ENCODE measurements at regions not wholly inside any gene's neighbourhood (a gene's known extent, or its start where the extent isn't known, plus 50 kb on each side); places are given as distances from the start of the nearest gene placed in this dataset.

DNA sequence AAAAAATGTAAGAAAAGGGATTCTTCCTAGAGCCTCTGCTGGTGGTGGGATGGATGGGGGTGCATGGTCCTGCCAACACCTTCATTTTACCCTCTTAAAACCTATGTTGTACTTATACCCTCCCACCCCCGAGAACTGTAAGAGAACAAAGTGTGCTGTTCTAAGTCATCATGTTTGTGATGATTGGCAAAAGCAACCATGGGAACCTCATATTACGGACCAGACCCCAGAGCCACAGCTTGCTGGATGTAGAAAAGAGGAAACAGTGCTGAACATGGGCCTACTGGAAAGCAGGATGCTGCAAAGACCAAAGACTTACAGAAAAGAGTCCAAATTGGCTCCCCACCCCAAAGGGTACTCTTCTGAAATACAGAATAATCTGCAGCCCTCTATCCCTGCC lies 311.2 kb downstream of the DUSP6 start:
- Histone ChIP-seq H3K36me3 (ENCODE audit: control insufficient read depth, insufficient read depth, low read length) (no peaks in the 10 kb centered on the region), H3K27me3 (replicated peaks; ENCODE audit: control insufficient read depth, insufficient read depth, low read length) (no peaks in the 10 kb centered on the region), H3K4me3 (replicated peaks; ENCODE audit: low read depth, low read length) (no peak overlapping the region)
- TF ChIP-seq, protein P1, sequence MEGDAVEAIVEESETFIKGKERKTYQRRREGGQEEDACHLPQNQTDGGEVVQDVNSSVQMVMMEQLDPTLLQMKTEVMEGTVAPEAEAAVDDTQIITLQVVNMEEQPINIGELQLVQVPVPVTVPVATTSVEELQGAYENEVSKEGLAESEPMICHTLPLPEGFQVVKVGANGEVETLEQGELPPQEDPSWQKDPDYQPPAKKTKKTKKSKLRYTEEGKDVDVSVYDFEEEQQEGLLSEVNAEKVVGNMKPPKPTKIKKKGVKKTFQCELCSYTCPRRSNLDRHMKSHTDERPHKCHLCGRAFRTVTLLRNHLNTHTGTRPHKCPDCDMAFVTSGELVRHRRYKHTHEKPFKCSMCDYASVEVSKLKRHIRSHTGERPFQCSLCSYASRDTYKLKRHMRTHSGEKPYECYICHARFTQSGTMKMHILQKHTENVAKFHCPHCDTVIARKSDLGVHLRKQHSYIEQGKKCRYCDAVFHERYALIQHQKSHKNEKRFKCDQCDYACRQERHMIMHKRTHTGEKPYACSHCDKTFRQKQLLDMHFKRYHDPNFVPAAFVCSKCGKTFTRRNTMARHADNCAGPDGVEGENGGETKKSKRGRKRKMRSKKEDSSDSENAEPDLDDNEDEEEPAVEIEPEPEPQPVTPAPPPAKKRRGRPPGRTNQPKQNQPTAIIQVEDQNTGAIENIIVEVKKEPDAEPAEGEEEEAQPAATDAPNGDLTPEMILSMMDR (IDR thresholded peaks at IDR 0.05; ENCODE audit: insufficient read depth, low read length, poor library complexity, severe bottlenecking): no peak
- DNase-seq (ENCODE audit: extremely low read depth, insufficient read length): no peak

DNA sequence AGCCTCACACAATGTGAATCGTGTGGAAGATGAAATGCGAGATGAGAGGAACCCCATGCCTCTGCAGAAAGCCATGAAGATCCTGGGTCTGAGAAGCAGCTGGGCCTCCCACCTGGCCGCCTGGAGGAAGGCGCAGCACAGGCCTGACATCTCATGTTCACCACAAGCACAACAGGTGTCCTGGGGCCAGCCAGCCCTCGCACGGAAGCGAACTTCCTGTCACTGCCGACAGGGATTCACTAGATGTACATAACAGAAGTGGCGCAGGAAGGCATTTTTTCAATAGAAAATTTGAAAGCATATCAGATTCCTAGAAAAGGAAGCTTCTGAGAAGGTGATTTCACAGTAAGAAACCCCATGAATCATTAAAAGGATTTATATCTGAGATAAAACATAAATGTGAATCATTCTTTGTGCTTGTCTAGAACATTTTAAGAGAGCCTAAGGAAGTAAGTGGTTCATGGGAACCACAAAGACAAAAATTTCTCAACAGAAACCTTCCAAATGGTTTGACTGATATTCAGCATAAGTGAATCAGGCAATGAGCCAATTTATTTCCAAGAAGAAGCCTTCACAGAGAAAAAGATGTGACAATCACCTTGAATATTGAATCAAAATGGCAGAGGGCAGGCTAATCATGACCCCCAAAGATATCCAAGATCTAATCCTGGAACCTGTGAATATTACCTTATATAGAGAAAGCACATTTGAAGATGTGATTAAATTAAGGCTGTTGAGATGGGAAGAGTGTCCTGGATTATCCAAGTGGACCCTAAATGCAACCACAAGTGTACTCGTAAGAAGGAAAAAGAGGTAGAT lies 311.9 kb downstream of the DUSP6 start:
- peak; percentile 70 for DNase-seq (ENCODE audit: extremely low read depth, insufficient read length)
- Histone ChIP-seq H3K4me3 (replicated peaks; ENCODE audit: low read depth, low read length) (no peak overlapping the region), H3K36me3 (ENCODE audit: control insufficient read depth, insufficient read depth, low read length) (no peaks in the 10 kb centered on the region), H3K27me3 (replicated peaks; ENCODE audit: control insufficient read depth, insufficient read depth, low read length) (no peaks in the 10 kb centered on the region)
- TF ChIP-seq, protein P1 (IDR thresholded peaks at IDR 0.05; ENCODE audit: insufficient read depth, low read length, poor library complexity, severe bottlenecking): no peak

DNA sequence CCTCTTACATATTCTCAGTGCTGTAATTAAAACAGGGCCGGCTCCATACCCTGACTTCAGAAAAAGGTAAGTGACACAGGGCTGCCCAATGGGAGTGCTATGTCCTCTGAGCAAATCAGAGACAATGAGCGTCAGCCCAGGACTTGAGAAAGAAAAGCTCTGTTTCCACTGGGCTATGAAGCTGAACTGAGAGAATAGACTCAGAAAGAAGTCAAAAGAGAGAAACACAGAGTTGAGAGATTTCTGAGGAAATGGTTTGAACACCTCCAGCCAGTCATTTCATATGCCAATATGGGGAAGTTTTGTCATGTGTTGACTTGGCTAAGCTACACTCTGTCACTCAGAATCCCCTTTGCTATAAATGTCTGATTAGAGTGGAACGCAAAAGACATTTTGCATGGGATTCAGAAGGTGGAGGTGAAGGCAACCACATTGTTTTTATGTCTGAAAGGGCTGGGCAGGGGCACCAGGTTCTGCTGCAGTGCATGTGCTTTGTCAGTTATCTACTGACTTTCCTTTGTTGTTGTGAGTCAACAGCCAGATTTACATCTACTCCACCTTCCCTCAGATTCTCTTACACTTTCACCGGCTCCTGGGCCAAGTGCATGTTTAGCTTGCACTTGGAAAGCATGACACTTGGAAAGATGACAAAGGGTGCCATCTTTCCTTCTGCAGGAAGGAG lies 313.3 kb downstream of the DUSP6 start:
- Histone ChIP-seq H3K27me3 (replicated peaks; ENCODE audit: control insufficient read depth, insufficient read depth, low read length) (no peaks in the 10 kb centered on the region), H3K4me3 (replicated peaks; ENCODE audit: low read depth, low read length) (no peak overlapping the region), H3K36me3 (ENCODE audit: control insufficient read depth, insufficient read depth, low read length) (no peaks in the 10 kb centered on the region)
- DNase-seq (ENCODE audit: extremely low read depth, insufficient read length): peak; percentile 9
- TF ChIP-seq, protein P1 (IDR thresholded peaks at IDR 0.05; ENCODE audit: insufficient read depth, low read length, poor library complexity, severe bottlenecking): no peak

DNA sequence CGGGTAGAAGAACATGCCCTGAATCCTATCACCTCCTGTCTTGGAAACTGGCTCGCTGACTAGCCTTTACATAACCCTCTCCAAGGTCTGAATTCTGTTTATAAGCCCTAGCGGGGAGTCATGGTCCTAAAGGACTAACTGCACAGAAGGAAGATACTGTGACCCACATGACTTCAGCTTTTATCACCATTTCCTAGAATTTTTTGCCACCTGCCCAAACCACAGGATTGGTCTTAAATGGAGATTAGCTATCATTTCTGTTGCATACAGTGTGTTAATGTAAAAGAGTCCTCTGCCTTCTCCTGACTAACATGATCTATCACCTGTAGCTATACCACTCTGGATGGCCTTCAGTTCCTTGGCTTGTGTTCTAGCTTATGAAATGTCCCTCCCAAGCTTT lies 319.2 kb downstream of the DUSP6 start:
- DNase-seq (ENCODE audit: extremely low read depth, insufficient read length): no peak
- Histone ChIP-seq H3K36me3 (ENCODE audit: control insufficient read depth, insufficient read depth, low read length) (no peaks in the 10 kb centered on the region), H3K27me3 (replicated peaks; ENCODE audit: control insufficient read depth, insufficient read depth, low read length) (no peaks in the 10 kb centered on the region), H3K4me3 (replicated peaks; ENCODE audit: low read depth, low read length) (no peak overlapping the region)
- TF ChIP-seq, protein P1 (IDR thresholded peaks at IDR 0.05; ENCODE audit: insufficient read depth, low read length, poor library complexity, severe bottlenecking): no peak

DNA sequence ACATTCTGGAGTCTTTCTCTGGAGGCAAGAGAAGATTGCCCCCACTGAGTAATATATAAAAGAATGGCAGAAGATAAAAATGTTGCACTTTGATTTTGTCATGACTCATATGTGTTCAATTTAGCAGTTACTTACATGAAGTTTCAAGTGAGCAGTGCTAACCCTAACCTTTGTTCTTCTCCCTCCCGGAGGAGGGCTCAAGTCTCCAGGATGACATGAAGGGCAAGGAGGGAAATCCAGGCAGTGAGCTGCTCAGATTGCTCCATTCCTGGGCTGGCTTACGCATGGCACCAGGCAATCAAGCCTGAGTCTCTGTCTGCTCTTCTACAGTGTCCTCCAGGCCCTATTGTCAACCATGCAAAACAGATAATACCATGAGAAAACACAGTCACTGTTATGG lies 322.3 kb downstream of the DUSP6 start:
- TF ChIP-seq, protein P1 (IDR thresholded peaks at IDR 0.05; ENCODE audit: insufficient read depth, low read length, poor library complexity, severe bottlenecking): no peak
- H3K4me3 ChIP-seq (replicated peaks; ENCODE audit: low read depth, low read length): no peak overlapping the region
- DNase-seq (ENCODE audit: extremely low read depth, insufficient read length): no peak
- H3K27me3 ChIP-seq (replicated peaks; ENCODE audit: control insufficient read depth, insufficient read depth, low read length): no peaks in the 10 kb centered on the region
- H3K36me3 ChIP-seq (ENCODE audit: control insufficient read depth, insufficient read depth, low read length): no peaks in the 10 kb centered on the region

Data from GM06990 (cell line).